HUES48 (cell line): ENCODE measurements at regions not wholly inside any gene's neighbourhood (a gene's known extent, or its start where the extent isn't known, plus 50 kb on each side); places are given as distances from the start of the nearest gene placed in this dataset.

Experiments
- H3K27ac ChIP-seq: one replicate; pipeline ENCODE4 v1.7.0; 2013; ENCODE audit warnings: low read depth, low read length, inconsistent platforms
- H3K27me3 ChIP-seq: 2 replicates; pipeline ENCODE4 v1.6.1; 2013; ENCODE audit warnings: mild to moderate bottlenecking, low read length; ENCODE audit not compliant: control insufficient read depth, insufficient read depth
- H3K36me3 ChIP-seq: 2 replicates; pipeline ENCODE4 v1.6.1; 2013; ENCODE audit warnings: low read length; ENCODE audit not compliant: control insufficient read depth, insufficient read depth
- H3K4me1 ChIP-seq: 2 replicates; pipeline ENCODE4 v1.6.1; 2013; ENCODE audit warnings: mild to moderate bottlenecking, low read length; ENCODE audit not compliant: control insufficient read depth, insufficient read depth
- H3K4me3 ChIP-seq: 2 replicates; pipeline ENCODE4 v1.5.1; 2013; ENCODE audit warnings: mild to moderate bottlenecking, low read depth, low read length
- H3K9ac ChIP-seq: 2 replicates; pipeline ENCODE4 v1.6.1; 2013; ENCODE audit warnings: mild to moderate bottlenecking, low read depth, low read length, moderate library complexity
- H3K9me3 ChIP-seq: 2 replicates; pipeline ENCODE4 v1.6.1; 2013; ENCODE audit warnings: low read length; ENCODE audit not compliant: control insufficient read depth, insufficient read depth

DNA sequence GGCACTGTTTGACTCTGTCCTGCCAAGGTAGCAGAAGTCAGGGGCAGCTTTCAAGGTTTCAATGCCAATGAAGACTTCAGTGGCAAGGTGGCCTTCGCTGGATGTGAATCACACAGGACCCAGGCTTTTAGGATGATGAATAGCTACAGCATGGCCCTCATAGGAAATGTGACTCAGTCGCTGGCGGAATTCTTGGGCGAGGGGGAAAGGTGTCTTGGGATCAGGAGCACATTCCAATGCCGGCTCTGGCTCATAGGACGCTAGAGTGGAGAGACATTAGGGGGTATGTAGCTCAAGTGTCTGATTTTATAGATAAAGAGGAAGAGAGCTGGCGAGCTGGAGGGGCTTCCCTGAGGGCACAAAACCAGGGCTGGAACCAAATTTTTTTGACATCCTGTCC is 68.6 kb downstream of the SMIM21 start:
- Histone ChIP-seq H3K4me3 (no peak overlapping the region), H3K9ac (no peak overlapping the region), H3K27me3 (no peaks in the 10 kb centered on the region), H3K9me3 (peaks cover 21% of the 10 kb centered on the region), H3K36me3 (no peaks in the 10 kb centered on the region), H3K27ac (no peak overlapping the region), H3K4me1 (no peaks in the 10 kb centered on the region)

DNA sequence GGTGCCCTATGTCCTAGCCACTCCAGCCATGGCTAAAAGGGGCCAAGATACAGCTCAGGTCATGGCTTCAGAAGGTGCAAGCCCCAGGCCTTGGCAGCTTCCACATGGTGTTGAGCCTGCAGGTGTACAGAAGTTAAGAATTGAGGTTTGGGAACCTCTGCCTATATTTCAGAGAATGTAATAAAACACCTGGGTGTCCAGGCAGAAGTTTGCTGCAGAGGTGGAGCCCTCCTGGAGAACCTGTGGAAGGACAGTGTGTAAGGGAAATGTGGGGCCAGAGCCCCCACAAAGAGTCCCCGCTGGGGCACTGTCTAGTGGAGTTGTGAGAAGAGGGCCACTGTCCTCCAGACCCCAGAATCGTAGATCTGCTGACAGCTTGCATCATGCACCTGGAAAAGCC is 74.1 kb downstream of the SMIM21 start:
- Histone ChIP-seq H3K27me3 (no peaks in the 10 kb centered on the region), H3K4me1 (peaks cover 22% of the 10 kb centered on the region), H3K36me3 (no peaks in the 10 kb centered on the region), H3K4me3 (no peak overlapping the region), H3K9ac (no peak overlapping the region), H3K9me3 (peaks cover 45% of the 10 kb centered on the region), H3K27ac (no peak overlapping the region)

DNA sequence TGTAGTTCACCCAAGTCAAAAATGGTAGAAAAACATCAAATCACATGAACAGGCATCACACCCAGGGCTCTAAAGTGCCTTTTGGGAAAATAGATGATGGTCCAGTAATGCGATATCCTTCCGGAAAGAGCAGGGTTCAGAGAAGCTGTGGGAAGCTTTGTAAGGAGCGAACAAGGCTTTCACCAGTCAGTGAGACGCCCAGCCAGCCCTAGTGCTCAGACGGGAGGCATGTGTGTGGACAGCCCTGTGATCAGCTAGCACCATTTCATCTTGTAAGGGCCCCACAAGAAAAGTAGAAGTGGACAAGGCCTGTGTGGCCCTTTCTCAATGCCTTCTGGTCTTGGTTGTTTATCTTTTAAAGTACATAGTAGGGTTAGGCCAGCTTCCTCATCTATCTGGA is 76.1 kb downstream of the SMIM21 start:
- Histone ChIP-seq H3K4me1 (peaks cover 22% of the 10 kb centered on the region), H3K36me3 (no peaks in the 10 kb centered on the region), H3K4me3 (no peak overlapping the region), H3K9me3 (peaks cover 39% of the 10 kb centered on the region), H3K27ac (no peak overlapping the region), H3K27me3 (no peaks in the 10 kb centered on the region), H3K9ac (no peak overlapping the region)

DNA sequence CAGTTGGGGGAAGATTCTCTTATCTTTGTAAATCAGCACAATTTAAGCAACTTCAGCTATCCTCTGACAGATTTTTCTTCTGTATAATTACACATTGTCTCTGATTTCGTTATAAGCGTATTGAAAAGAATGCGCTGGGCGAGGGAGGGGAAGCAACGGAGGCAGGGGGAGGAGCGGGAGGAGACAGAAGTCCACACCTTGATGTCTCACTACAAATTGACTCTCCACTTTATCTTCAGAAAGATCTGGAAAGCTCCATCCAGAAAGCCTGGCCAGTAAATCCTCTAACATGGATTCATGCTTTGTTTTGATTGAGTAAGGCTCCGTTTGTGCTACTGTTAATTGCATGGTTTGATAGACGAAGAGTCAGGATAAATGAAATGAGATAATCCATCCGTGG is 76.6 kb downstream of the SMIM21 start:
- peak overlapping the region; percentile 67 for H3K27ac ChIP-seq
- H3K4me3 ChIP-seq, result 0 out of 2 replicates have a peak overlapping the region, but pooled peaks have one; percentile 21
- no peak overlapping the region for H3K9ac ChIP-seq
- peaks cover 22% of the 10 kb centered on the region for H3K4me1 ChIP-seq
- H3K9me3 ChIP-seq, result peaks cover 36% of the 10 kb centered on the region
- no peaks in the 10 kb centered on the region for H3K36me3 ChIP-seq
- H3K27me3 ChIP-seq, result no peaks in the 10 kb centered on the region

DNA sequence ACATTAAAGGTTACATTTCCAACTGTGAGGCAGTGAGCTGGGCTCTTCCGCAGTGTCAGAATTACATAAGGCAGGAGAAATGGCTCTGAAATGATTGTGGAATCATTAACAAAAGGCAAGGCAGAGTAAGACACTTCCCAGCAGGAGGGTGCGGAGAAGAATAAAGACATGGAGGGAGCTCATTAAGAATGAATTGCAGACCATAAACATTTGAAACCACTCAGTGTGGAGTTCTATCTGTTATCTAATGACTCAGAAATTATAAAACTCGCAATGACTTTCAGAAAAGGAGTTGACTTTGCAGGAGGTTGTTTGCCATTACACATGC is 77.0 kb downstream of the SMIM21 start:
- Histone ChIP-seq H3K27ac (peak overlapping the region; percentile 70), H3K4me1 (peaks cover 22% of the 10 kb centered on the region), H3K27me3 (no peaks in the 10 kb centered on the region), H3K9me3 (peaks cover 34% of the 10 kb centered on the region), H3K36me3 (no peaks in the 10 kb centered on the region), H3K9ac (no peak overlapping the region), H3K4me3 (0 out of 2 replicates have a peak overlapping the region, but pooled peaks have one; percentile 21)

DNA sequence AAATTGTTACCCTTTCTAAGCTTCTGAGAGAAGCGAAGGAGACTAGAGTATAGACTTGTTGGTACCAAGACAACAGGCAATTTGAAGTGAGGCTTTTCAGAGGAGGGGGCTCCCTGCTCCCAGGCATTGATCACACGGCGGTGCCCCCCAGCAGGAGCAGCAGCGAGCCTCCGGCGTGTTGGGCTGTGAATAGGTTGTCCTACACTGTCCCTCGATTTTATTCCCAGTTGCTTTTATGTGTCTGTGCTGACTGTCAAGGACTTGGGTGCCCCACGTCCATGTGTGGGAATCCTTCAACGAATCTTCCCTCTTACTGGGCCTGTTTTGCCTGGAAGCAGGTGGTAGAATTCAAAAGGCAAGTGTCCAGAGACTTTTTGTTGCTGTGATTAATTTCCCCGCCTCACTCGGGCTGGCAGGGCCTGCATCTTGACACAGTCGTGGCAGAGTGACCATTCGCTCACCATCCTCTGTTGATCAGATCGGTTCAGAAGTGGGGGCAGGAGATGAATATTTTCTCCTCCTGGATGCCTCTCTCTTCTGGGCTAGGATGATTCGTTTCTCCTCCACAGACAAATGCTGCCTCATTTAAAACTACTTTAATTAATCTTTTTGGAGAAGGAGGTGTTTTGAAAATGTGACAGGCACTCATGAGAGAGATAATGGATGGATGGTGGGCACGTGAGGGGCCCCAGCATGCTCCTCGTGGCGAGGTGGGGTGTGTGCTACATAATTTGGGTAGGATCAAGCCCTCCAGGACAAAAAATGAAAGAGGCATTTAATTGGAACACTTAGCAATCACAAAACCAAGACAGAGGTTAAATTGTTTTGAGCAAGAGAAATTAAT is 77.6 kb downstream of the SMIM21 start:
- Histone ChIP-seq H3K4me1 (peaks cover 22% of the 10 kb centered on the region), H3K27ac (peak overlapping the region; percentile 70), H3K36me3 (no peaks in the 10 kb centered on the region), H3K4me3 (no peak overlapping the region), H3K9me3 (peaks cover 34% of the 10 kb centered on the region), H3K27me3 (no peaks in the 10 kb centered on the region), H3K9ac (no peak overlapping the region)

DNA sequence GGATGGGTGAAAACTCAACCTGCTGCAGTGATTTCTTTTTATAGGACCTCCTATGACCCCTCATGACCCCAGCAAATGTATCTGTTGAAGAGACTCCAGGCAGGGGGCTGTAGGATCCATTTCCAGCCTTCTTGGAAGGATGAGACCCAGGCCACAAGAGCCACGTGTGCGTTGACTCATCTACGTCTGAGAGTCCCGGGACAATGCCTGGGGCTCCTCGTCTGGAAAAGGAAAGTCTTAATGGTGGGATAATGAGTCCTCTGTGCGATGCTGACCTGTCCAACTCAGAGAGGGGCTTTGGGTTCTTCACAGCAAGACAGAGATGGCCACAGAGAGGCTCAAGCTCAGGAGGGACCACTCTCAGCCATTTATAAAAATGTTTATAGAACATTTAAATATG is 80.8 kb downstream of the SMIM21 start:
- Histone ChIP-seq H3K4me3 (no peak overlapping the region), H3K27ac (no peak overlapping the region), H3K27me3 (no peaks in the 10 kb centered on the region), H3K9me3 (peaks cover 5% of the 10 kb centered on the region), H3K9ac (no peak overlapping the region), H3K36me3 (no peaks in the 10 kb centered on the region), H3K4me1 (peaks cover 34% of the 10 kb centered on the region)

DNA sequence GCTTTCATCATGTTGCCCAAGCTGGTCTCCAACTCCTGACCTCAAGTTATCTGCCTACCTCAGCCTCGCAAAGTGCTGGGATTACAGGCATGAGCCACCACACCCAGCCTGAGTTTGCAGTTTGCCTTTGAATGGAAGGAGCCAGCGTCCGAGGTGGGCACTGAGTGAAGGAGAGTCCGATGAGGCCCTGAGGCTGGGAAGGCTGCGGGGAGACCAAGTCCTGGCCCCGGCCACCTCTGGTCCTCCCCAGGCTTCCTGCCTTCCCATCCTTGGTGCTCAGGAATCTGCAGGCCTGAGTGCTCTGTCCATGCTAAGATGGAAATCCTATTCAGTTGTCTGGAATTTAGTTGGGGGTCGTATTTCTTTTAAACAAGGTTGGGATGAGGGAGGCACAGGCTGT is 82.9 kb downstream of the SMIM21 start:
- H3K27ac ChIP-seq, result no peak overlapping the region
- no peak overlapping the region for H3K4me3 ChIP-seq
- no peaks in the 10 kb centered on the region for H3K27me3 ChIP-seq
- no peaks in the 10 kb centered on the region for H3K36me3 ChIP-seq
- H3K9ac ChIP-seq, result no peak overlapping the region
- no peaks in the 10 kb centered on the region for H3K9me3 ChIP-seq
- H3K4me1 ChIP-seq, result peaks cover 17% of the 10 kb centered on the region

DNA sequence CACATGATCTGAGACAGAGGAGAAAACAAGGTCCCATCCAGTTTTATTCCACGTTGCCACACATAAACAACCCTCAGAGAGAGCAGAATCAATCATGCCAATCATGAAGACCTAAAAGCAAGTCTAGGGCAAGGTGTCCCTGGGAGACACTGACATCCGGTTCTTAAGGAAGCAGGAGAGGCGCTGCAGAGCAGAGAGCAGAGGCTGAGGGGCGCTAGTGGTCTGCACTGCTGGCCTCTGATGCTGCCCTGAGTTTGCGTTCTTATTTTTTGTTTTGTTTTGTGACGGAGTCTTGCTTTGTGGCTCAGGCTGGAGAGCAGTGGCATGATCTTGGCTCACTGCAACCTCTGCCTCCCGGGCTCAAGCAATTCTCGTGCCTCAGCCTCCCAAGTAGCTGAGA is 83.3 kb downstream of the SMIM21 start:
- Histone ChIP-seq H3K27me3 (no peaks in the 10 kb centered on the region), H3K9me3 (no peaks in the 10 kb centered on the region), H3K9ac (no peak overlapping the region), H3K27ac (no peak overlapping the region), H3K4me3 (no peak overlapping the region), H3K4me1 (peaks cover 13% of the 10 kb centered on the region), H3K36me3 (no peaks in the 10 kb centered on the region)

DNA sequence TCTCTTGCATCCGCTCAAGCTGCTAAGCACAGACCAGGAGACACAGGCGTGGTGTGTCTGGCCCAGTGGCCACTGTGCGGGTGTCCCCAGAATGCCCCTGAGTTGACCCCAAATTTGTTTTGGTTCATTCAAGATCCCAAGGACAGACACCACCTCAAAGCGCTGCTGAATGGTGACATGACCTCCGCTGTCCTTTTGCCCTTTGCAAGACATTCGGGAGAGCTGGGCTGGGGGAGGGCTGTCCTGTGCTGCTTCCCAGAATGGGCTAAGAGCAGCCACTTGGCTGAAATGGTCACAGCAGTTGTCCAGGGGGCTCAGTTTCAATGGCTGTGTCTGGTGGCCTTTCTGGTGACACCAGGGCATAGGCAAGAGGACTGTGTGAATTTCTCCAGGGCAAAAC is 84.1 kb downstream of the SMIM21 start:
- Histone ChIP-seq H3K27ac (no peak overlapping the region), H3K4me3 (no peak overlapping the region), H3K9ac (no peak overlapping the region), H3K4me1 (peaks cover 13% of the 10 kb centered on the region), H3K9me3 (no peaks in the 10 kb centered on the region), H3K27me3 (no peaks in the 10 kb centered on the region), H3K36me3 (no peaks in the 10 kb centered on the region)

DNA sequence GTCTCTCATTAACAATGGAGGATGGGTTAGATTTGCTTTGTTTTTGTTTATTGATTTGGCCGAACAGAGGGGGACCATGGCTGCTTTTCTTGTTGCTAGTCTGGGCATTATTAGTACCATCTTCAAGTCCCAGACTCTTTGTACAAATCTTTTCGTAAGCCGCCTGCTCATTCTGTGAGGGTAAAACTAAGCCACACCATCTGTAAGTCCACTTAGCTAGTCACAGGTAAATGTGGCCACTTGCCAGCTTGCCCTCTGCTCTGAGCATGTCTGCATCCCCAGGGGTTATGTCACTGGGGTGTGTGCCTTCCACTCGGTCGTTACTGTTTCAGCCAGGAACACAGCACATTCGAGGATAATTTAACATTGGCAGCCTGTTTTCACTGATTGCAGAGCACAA is 85.6 kb downstream of the SMIM21 start:
- Histone ChIP-seq H3K27me3 (no peaks in the 10 kb centered on the region), H3K4me3 (no peak overlapping the region), H3K36me3 (no peaks in the 10 kb centered on the region)

More for the DNA sequence above, 85.6 kb downstream of the SMIM21 start:
- Histone ChIP-seq H3K27ac (no peak overlapping the region), H3K9me3 (no peaks in the 10 kb centered on the region), H3K4me1 (peaks cover 13% of the 10 kb centered on the region), H3K9ac (no peak overlapping the region)
